Neural cell (in vitro differentiated cells): ENCODE measurements at regions not wholly inside any gene's neighbourhood (a gene's known extent, or its start where the extent isn't known, plus 50 kb on each side); places are given as distances from the start of the nearest gene placed in this dataset.

Experiments
- H2AFZ ChIP-seq: fragments of 200-600, 300-800 bp; sonication (generic), shearing (Covaris generic); 2 replicates; pipeline ENCODE4 v1.6.0; 2014; ENCODE audit warnings: low read depth, mild to moderate bottlenecking, antibody characterized with exemption, low read length, moderate library complexity
- H3F3A ChIP-seq: fragments of 200-600 bp; shearing (Covaris generic); 2 replicates; pipeline ENCODE4 v1.6.1; 2016; ENCODE audit warnings: mild to moderate bottlenecking, moderate library complexity, mixed read lengths, antibody characterized with exemption, low read length; ENCODE audit not compliant: insufficient read depth, poor library complexity, severe bottlenecking
- H3K27ac ChIP-seq: fragments of 200-600, 300-800 bp; sonication (generic), shearing (Covaris generic); 2 replicates; pipeline ENCODE4 v1.5.1; 2014; ENCODE audit warnings: mild to moderate bottlenecking, low read length, moderate library complexity
- H3K27me3 ChIP-seq: fragments of 300-800, 200-600 bp; sonication (generic), shearing (Covaris generic); 2 replicates; pipeline ENCODE4 v1.6.0; 2014; ENCODE audit warnings: mild to moderate bottlenecking, low read depth, low read length, moderate library complexity; ENCODE audit not compliant: insufficient read depth
- H3K36me3 ChIP-seq: fragments of 300-800, 200-600 bp; sonication (generic), shearing (Covaris generic); 2 replicates; pipeline ENCODE4 v1.5.1; 2014; ENCODE audit warnings: mild to moderate bottlenecking, antibody characterized with exemption, low read length, moderate library complexity; ENCODE audit not compliant: insufficient read depth
- H3K4me2 ChIP-seq: fragments of 300-800, 200-600 bp; sonication (generic), shearing (Covaris generic); 2 replicates; pipeline ENCODE4 v1.6.0; 2014; ENCODE audit warnings: mild to moderate bottlenecking, low read length
- H3K4me3 ChIP-seq: fragments of 300-800, 200-600 bp; sonication (generic), shearing (Covaris generic); 2 replicates; pipeline ENCODE4 v1.5.1; 2014; ENCODE audit warnings: mild to moderate bottlenecking, low read length, moderate library complexity
- H3K79me2 ChIP-seq: fragments of 200-600 bp; shearing (Covaris generic); replicated peaks from 2 replicates; pipeline ENCODE4 v1.6.0; 2014; ENCODE audit warnings: mild to moderate bottlenecking, low read length, moderate library complexity; ENCODE audit not compliant: insufficient read depth
- H3K9ac ChIP-seq: fragments of 300-800, 200-600 bp; sonication (generic), shearing (Covaris generic); 2 replicates; pipeline ENCODE4 v1.6.1; 2016; ENCODE audit warnings: mild to moderate bottlenecking, low read length, mixed read lengths
- H3K9me2 ChIP-seq: fragments of 200-600 bp; shearing (Covaris generic); 2 replicates; pipeline ENCODE4 v1.6.1; 2016; ENCODE audit warnings: mild to moderate bottlenecking, low read length, mixed read lengths; ENCODE audit not compliant: insufficient read depth
- H3K9me3 ChIP-seq: fragments of 200-600, 300-800 bp; sonication (generic), shearing (Covaris generic); 2 replicates; pipeline ENCODE4 v1.6.1; 2016; ENCODE audit warnings: mild to moderate bottlenecking, mixed run types, low read length, moderate library complexity, mixed read lengths
- H4K20me1 ChIP-seq: fragments of 200-600 bp; shearing (Covaris generic); 2 replicates; pipeline ENCODE4 v1.6.1; 2016; ENCODE audit warnings: mild to moderate bottlenecking, mixed run types; ENCODE audit not compliant: insufficient read depth
- CTCF ChIP-seq: fragments of 450-650 bp; IDR thresholded peaks from 2 replicates; pipeline ENCODE4 v1.5.1; 2014; ENCODE audit warnings: antibody characterized with exemption, mild to moderate bottlenecking, moderate library complexity; ENCODE audit not compliant: poor library complexity, severe bottlenecking
- EP300 ChIP-seq: fragments of 450-650 bp; conservative IDR thresholded peaks from 2 replicates; pipeline ENCODE4 v1.6.1; 2014; ENCODE audit warnings: antibody characterized with exemption, mild to moderate bottlenecking, moderate library complexity; ENCODE audit not compliant: poor library complexity, severe bottlenecking
- EZH2 ChIP-seq: fragments of 200-600, 300-800 bp; shearing (Covaris generic), sonication (generic); IDR thresholded peaks from 2 replicates; pipeline ENCODE4 v1.6.1; 2014; ENCODE audit warnings: antibody characterized with exemption, low read length, borderline replicate concordance, mild to moderate bottlenecking; ENCODE audit not compliant: insufficient read depth, poor library complexity, severe bottlenecking
- MXI1 ChIP-seq: fragments of 450-650 bp; conservative IDR thresholded peaks from 2 replicates; pipeline ENCODE4 v1.6.1; 2014; ENCODE audit warnings: antibody characterized with exemption, mild to moderate bottlenecking; ENCODE audit not compliant: poor library complexity, severe bottlenecking
- POLR2AphosphoS5 ChIP-seq: IDR thresholded peaks from 2 replicates; pipeline ENCODE4 v1.6.1; 2012
- RAD21 ChIP-seq: fragments of 450-650 bp; conservative IDR thresholded peaks from 2 replicates; pipeline ENCODE4 v1.6.1; 2014; ENCODE audit warnings: antibody characterized with exemption, mild to moderate bottlenecking, moderate library complexity
- REST ChIP-seq: IDR thresholded peaks from 2 replicates; pipeline ENCODE4 v1.6.1; 2012; ENCODE audit warnings: borderline replicate concordance
- SMC3 ChIP-seq: fragments of 450-650 bp; conservative IDR thresholded peaks from 2 replicates; pipeline ENCODE4 v1.6.1; 2014; ENCODE audit warnings: antibody characterized with exemption, mild to moderate bottlenecking, moderate library complexity; ENCODE audit not compliant: poor library complexity
- TAF1 ChIP-seq: IDR thresholded peaks from 2 replicates; pipeline ENCODE4 v1.6.1; 2012; ENCODE audit warnings: low read depth

- H3K27ac ChIP-seq = no peak overlapping the region
- H3K4me2 ChIP-seq = no peak overlapping the region
- H3K27me3 ChIP-seq = no peaks in the 10 kb centered on the region
- no peak overlapping the region for H2AFZ ChIP-seq
- no peaks in the 10 kb centered on the region for H3K9me3 ChIP-seq
- no peak for TF ChIP-seq CTCF
- no peak for TF ChIP-seq RAD21
- TF ChIP-seq TAF1 = no peak
- no peak for TF ChIP-seq SMC3
- TF ChIP-seq POLR2AphosphoS5 = no peak
- no peak for TF ChIP-seq MXI1
- TF ChIP-seq EP300 = no peak
- no peak for TF ChIP-seq EZH2
- H3K79me2 ChIP-seq = no peaks in the 10 kb centered on the region
- no peak overlapping the region for H3K9ac ChIP-seq
- no peaks in the 10 kb centered on the region for H4K20me1 ChIP-seq
- H3K9me2 ChIP-seq = no peaks in the 10 kb centered on the region
- no peaks in the 10 kb centered on the region for H3F3A ChIP-seq
- no peaks in the 10 kb centered on the region for H3K36me3 ChIP-seq
- no peak overlapping the region for H3K4me3 ChIP-seq
Observed at GRCh38 chr20:21788082-21788481, 82.6 kb downstream of the PAX1 start.

- H4K20me1 ChIP-seq = no peaks in the 10 kb centered on the region
- no peak overlapping the region for H2AFZ ChIP-seq
- H3K4me3 ChIP-seq = no peak overlapping the region
- H3K27ac ChIP-seq = no peak overlapping the region
- no peaks in the 10 kb centered on the region for H3K79me2 ChIP-seq
- TF ChIP-seq REST = no peak
- TF ChIP-seq SMC3 = no peak
- TF ChIP-seq EZH2 = no peak
- no peaks in the 10 kb centered on the region for H3K27me3 ChIP-seq
- H3K4me2 ChIP-seq = no peak overlapping the region
- H3K36me3 ChIP-seq = no peaks in the 10 kb centered on the region
- H3K9me2 ChIP-seq = no peaks in the 10 kb centered on the region
- no peak overlapping the region for H3K9ac ChIP-seq
- H3F3A ChIP-seq = no peaks in the 10 kb centered on the region
- no peaks in the 10 kb centered on the region for H3K9me3 ChIP-seq
Observed at GRCh38 chr20:21781446-21782075, 76.1 kb downstream of the PAX1 start.
